ENCODE measurements at regions not wholly inside any gene's neighbourhood (a gene's known extent, or its start where the extent isn't known, plus 50 kb on each side); places are given as distances from the start of the nearest gene placed in this dataset.

DNA sequence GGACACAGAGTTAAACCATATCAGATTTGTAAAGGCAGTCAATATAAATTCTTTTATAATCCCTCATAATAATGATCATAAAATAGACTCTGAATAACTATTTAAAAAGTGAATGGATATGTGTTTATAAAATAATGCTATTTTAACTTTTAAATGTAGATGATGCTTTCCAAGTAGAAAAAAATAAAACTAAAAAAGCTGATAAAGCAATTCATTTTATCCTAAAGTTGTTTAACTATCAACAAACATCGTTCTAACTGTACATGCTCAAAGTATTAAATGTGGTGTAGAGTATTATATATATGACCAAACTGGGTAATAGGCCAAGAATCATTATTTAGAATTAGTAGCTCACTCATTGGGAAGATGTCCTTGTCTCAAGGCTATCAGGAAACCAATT is 248.3 kb upstream of the CLEC14A start:
- intact Hi-C loops (cut with DNase I), result no loop called here
- ATAC-seq, result no peak
- no peak for DNase-seq

DNA sequence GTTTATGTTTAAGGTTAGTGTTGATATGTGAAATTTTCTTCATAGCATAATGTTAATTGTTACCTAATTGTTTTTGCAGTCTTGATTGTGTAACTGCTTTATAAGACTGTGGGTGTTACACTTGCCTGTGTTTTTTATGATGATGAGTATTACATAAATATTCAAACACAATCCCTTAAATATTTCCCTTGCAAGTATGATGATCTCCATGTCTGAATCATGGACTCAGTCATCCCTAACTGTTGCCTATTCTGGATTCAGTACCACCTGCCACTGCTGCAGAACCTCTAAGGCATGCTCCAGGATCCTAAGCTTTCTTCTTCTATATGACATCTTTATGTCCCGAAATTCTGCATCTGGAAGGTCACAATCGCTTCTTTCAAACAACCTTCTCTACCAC is 246.3 kb upstream of the CLEC14A start:
- intact Hi-C loops (cut with DNase I), result no loop called here
- DNase-seq, result no peak
- no peak for ATAC-seq

DNA sequence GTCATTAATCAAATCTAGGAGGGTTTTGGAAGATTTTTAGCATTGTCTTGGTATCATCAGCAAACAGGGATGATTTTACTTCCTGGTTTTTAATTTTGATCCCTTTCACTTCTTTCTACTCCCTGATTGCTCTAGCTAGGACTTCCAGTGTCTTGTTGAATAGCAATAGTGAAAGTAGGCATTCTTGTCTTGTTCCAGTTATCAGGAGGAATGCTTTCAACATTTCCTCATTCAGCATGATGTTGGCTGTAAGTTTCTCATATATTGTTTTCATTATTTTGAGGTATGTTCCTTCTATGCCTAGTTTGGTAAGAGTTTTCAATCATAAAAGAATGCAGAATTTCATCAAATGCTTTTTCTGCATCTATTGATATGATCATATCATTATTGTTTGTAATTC is 244.2 kb upstream of the CLEC14A start:
- no peak for ATAC-seq
- no peak for DNase-seq
- intact Hi-C loops (cut with DNase I), result no loop called here

DNA sequence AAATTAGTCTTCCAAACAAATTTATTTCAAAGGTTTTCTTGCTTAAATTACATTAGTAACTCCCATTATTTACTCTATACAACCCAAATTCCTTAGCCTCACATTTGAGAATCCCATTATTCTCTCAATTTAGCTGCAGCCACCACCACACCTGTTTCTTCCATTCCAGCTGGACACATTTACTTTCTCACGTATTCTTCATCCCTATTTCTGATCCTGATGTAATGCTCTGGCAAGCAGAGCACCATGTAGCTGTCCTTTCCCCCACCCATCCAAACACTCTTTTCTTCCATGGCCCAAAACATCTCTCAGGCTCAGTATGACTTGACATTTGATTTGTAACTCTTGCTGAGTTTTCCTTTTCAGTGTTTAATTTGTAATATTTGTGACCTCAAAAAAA is 240.2 kb upstream of the CLEC14A start:
- no peak for DNase-seq
- intact Hi-C loops (cut with DNase I), result no loop called here
- no peak for ATAC-seq

DNA sequence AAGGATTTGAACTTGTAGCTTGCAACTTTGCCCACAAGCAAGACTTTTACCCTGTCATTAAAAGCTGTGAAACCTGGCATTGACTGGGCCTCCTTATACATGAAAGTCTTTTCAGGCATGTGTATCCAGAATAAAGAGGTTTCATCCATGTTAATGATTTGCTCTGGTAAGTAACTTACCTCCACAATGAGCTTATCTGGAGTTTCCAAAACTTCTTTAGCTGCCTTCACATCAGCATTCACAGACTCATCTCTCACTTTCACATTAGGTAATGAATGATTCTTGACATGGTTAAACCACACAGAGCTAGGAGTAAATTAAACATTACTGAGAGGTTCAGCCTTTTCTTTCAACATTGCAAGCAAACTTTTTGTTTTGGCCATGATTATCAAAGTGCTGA is 234.4 kb upstream of the CLEC14A start:
- no peak for DNase-seq
- intact Hi-C loops (cut with DNase I), result no loop called here
- no peak for ATAC-seq

DNA sequence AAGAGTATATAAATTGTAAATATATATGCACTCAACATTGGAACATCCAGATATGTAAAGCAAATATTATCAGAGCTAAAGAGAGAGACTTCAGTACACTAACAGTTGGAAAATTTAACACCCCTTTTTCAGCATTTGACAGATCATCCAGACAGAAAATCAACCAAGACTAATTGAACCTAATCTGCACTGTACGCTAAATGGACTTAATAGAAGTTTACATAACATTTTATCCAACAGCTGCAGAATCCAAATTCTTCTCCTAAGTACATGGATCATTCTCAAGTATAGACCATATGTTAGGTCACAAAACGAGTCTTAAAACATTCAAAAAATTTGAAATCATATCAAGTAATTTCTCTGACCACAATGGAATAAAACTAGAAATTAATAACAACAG is 229.1 kb upstream of the CLEC14A start:
- no peak for DNase-seq
- ATAC-seq, result no peak
- intact Hi-C loops (cut with DNase I), result no loop called here

DNA sequence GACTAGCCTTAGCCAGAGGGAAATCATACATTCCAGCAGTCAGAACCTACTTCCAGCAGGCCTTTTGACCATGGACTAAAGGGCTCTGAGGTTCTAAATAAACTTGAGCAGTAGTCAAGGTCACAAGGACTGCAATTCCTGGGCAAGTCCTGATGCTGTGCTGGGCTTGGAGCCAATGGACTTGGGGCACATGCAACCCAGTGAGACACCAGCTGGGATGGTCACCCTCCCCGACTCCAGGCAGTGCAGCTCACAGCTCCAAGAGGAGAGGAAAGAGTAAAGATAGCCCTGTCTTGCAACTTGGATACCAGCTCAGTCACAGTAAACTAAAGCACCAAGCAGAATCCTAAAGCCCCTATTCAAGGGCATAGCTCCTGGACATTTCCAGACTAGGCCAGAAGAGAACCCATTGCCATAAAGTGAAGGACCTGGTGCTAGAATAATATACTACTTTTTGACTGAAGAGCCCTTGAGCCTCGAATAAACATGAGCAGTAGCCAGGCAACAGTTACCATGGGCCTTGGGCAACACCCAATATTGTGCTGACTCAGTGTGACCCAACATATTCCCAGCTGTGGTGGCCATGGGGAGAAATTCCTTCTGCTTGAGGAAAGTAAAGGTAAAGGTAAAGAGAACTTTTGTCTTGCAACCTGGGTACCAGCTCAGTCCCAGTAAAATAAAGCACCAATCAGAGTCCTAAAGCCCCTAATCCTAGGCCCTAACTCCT is 226.2 kb upstream of the CLEC14A start:
- DNase-seq (no peak), ATAC-seq (no peak)

DNA sequence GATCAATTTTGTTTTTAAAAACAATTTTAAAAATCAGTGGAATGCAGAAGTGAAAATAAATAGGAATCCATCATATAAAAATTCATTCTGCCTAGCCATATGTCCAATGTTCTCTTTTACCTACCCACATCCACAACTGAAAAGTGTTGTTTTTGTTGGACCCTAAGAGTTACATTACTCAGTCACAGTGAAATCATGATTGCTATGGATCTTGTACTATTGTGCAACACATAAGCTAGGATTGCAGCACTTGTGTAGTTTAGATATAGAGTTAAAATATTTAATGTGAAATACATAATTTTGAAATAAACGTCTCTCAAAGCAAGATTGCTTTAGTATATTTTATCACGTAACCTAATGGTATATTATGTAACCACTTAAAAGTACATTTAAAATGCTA is 213.3 kb upstream of the CLEC14A start:
- ATAC-seq, result no peak

More for the DNA sequence above, 226.2 kb upstream of the CLEC14A start:
- intact Hi-C loops (cut with DNase I), result no loop called here

DNA sequence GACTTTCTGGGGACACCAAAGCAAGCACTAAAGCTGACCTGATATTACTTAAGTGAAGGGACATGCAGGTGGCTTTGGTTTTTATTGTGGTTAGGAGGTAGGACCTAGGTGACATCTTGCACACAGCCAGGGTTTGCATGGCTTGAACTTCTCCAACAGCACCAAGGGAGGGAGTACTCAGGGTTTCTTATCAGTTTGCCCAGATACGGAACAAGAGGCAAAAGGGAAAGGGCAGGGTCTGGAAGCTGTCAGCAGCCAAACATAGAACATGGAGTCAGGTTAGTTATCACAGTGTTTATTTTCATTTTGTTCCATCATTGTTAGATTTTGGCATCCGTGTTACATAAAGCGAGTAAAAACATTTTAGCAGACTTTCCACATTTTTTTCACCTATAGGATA is 186.3 kb upstream of the CLEC14A start:
- peak in 1 of 2 donors; percentile 65 for ATAC-seq
- peak; percentile 23 for DNase-seq
- intact Hi-C loops (cut with DNase I), result no loop called here

More for the DNA sequence above, 213.3 kb upstream of the CLEC14A start:
- intact Hi-C loops (cut with DNase I), result no loop called here
- DNase-seq, result no peak

DNA sequence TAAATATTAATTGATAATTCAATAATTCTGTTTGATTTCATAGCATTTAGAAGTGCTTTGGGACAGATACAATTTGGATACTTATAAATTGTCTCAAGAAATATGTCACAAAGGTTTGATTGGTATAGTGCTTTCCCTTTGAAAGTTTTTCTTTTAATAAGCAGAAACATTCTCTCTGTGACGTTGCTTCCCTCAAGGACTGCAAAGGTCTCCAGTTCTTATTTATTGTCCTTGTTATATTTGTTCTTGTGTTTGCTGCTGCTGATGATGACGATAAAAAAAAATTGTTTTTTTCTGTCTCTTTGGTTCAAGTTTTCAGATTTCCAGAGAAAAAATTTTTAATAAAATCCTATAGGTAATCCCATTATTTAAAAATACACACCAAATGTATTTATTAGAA is 176.3 kb upstream of the CLEC14A start:
- intact Hi-C loops (cut with DNase I), result no loop called here
- DNase-seq (no peak), ATAC-seq (no peak)

DNA sequence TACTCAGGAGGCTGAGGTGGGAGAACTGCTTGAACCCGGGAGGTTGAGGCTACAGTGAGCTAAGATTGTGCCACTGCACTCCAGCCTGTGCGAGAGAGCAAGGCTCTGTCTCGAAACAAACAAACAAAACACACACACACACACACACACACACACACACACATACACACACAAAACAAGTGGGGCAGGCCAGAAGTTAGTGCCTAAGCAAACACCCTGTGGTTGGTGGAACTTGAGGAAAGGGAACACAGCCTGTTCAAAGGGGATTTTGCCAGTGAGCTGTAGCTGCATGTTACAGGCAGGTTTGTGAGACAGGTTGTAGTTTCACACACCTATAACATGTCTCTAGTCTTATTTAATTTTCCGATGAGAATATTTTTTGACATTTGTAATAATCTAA is 175.3 kb upstream of the CLEC14A start:
- intact Hi-C loops (cut with DNase I), result no loop called here
- ATAC-seq (no peak), DNase-seq (no peak)

DNA sequence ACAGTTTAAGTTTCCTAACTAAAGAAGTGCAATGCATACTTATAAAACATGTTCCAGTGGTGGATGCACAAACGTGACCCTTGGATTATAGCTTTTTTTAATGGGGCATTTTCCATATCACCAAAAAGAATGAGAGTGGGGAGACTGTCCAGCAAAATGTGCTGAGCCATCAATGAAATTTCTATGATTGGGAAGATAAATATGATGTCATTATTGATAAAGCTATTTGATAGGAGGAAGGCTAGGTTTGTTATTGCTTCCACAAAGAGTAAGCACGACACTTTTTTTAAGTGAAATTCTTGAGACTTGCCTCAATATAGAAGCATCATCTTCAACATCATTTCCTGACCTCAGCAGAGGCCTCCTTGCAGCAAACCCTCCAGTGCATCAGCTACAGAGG is 174.6 kb upstream of the CLEC14A start:
- intact Hi-C loops (cut with DNase I), result no loop called here
- no peak for DNase-seq
- ATAC-seq, result no peak

DNA sequence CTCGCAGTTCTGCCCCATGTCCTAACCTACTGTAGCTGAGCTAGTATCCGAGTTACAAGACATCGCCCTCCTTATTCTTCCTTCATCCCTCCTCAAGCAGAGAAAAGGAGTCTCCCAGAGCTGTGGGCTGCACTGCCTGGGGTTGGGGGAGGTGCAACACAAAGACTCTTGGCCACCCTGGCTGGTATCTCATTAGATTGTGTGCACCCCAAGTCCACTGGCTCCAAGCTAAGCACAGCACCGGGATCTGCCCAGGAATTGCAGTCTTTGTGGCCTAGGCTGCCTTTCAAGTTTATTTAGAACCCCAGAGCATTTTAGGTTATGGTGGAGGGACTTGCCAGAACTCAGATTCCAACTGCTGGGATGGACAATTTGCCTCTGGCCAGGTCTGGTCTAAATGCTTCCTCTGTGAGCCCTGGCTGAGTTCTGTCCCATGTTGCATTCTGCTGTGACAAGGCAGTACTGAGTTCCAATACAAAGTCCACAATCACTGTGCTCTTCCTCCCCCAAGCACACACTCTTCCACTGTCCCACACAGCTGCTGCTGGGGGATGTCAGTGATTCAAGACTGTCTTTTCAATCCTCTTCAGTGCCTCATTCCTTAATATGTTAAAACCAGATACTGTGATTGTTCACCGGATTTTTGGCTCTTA is 169.6 kb upstream of the CLEC14A start:
- intact Hi-C loops (cut with DNase I), result no loop called here
- DNase-seq, result no peak
- ATAC-seq, result no peak

DNA sequence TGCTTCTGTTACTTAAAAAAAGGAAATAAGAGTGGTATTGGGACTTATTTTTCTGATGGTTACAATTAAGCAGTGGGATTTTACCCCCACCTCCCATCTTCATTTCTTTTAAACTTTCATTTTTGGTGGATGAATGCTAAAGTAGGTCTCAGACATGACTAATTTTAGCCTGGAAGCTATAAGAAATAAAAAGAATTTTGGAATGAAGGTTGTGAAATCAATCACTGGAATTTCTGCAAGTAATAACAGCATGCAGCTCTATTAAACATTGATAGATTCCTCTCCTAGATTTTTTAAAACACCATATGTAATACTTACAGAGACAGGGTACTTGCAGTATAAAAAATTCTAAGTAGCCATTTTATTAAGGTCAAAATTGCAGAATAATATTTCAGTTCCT is 164.2 kb upstream of the CLEC14A start:
- intact Hi-C loops (cut with DNase I), result no loop called here
- ATAC-seq, result no peak
- DNase-seq, result no peak

DNA sequence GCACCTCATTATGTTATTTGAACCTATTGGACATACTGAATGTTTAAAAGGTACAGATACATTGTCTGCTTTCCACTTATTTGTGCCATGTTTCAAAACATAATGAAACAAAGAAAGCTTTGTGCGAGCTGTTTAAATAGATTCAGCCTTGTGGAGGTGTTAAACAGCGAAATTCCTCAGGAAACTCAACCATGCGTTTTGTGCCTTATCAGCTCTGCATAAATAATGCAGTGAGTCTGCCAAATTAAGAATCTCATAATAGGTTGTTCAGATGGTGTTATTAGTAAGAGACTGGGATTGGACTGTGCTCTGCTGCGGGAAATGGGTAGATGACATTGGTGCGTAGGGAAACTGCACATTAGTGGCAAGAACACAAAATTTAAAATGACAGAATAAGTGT is 163.7 kb upstream of the CLEC14A start:
- DNase-seq, result no peak
- peak in 1 of 2 donors; percentile 38 for ATAC-seq
- intact Hi-C loops (cut with DNase I), result no loop called here

DNA sequence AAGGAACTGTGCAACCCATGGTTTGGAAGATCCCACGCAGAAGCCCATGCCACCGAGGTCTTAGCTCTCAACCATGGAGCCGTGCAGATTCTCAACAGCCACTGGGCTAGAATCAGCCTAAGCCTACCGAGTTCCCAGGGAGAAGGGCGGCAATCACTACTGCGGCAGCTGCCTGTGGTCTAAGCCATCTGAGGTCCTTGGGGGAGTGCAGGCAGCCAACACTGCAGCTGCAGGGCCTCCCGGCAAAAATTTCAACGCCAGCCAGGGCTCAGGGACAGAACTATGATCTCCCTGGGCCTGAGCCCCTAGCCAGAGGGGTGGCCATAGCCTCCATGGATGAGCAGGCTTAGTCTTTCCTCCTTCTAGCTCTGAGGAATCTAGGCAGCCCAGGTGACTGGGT is 156.8 kb upstream of the CLEC14A start:
- intact Hi-C loops (cut with DNase I), result no loop called here
- DNase-seq (no peak), ATAC-seq (no peak)

DNA sequence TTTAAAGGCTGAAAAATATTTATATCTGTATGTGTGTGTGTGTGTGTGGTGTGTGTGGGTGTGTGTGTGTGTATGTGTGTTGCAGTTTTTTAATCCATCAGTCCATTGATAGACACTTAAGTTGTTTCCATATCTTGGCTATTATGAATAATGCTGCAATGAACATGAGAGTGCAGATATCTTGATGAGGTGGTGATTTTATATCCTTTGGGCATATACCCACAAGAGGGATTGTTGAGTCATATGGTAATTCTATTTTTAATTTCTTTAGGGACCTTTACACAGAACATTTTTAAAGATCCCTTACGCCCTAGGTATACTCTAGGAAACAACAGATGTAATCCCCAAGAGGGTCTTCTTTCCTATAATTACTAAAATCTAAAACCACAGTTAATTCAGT is 154.5 kb upstream of the CLEC14A start:
- DNase-seq (no peak), ATAC-seq (no peak)
- intact Hi-C loops (cut with DNase I), result no loop called here

DNA sequence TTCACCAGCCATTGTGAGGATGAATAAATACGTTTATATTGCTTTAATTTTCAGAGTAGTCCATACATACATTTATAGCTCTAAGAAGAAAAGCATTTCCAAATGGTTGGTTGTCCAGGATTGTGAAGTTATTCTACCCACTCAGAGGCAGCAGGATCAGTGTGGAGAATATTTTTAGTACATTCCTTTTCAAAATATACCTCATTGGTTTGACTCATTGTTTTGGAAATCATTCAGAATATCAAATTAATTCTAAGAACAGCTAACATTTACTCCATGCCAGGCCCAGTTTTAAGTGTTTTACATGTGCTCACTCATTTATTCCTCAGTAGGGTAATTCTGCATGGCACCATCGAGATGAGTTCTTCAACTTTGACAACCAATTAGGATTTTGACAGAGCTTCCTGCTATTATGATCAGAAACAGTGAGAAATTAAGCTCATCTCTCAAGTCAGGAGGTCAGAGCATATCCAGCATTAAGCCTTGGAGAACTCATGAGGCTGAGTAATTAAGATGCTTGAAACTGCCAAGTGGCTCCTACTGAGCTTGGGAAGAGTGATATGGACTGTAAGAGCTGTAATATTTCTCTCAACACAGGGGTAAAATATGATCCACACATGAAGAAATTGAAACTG is 153.3 kb upstream of the CLEC14A start:
- intact Hi-C loops (cut with DNase I), result no loop called here
- ATAC-seq, result no peak
- DNase-seq, result no peak

DNA sequence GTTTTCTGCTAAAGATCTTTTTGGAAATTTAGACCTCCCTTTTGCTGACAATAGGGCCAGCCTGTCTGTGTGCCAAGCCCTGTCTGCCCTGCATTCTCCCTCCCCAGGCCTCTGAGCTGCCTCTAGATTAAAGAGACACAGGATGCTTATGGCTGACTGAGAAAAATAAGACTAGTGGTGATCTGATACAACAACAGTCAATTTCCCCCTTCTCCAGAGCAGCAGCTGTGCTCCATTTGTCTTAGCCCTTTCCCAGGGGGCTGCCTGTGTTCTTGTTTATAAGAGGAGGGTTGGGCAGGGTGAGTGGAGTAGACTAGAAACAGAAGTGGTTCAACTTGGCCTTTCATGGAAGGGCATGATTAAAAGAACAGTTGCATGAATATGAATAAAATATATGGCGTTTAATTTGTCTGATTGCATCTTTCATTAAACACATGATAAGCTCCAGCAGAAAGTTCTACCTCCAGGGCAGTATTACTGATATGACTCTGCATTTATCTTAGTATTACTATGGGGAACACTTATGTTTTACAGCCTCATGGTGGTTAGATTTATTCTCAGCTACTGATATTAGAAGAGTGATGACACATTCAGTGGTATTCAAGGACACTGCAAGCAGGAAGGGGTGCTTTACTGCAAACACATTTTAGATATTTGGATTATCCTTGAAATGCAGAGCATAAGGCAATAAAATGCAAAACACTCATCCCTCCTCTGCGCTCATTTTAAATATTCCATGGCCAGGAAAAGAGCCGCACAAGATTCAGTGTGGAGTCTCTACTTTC is 150.2 kb upstream of the CLEC14A start:
- DNase-seq (no peak), ATAC-seq (peak in 1 of 2 donors; percentile 26)
- intact Hi-C loops (cut with DNase I), result no loop called here

DNA sequence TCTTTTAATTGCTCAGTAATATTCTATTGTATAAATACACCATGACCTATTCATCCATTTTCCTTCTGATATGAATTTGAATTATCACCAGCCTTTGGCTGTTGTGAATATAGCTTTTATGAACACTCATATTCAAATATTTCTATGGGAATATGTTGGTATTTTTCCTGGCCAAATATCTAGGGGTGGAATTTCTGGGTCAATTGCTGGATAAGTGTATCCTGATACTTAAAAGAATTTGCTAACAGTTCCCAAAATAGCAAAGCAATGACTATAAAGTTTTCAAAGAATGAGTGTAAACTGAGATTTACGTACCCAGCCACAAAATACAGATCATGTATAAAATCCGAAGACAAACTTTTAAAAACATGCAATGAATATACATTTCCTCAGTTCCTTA is 148.7 kb upstream of the CLEC14A start:
- intact Hi-C loops (cut with DNase I), result no loop called here
- no peak for DNase-seq
- ATAC-seq, result no peak

Data from left cardiac atrium (tissue), 4 donors.